ENCODE measurements at regions not wholly inside any gene's neighbourhood (a gene's known extent, or its start where the extent isn't known, plus 50 kb on each side); places are given as distances from the start of the nearest gene placed in this dataset.
"Not testable (repeated sequence)": the region's sequence is repeated elsewhere in the genome, so short reads cannot be mapped to it uniquely, and the experiment has no call there.

DNA sequence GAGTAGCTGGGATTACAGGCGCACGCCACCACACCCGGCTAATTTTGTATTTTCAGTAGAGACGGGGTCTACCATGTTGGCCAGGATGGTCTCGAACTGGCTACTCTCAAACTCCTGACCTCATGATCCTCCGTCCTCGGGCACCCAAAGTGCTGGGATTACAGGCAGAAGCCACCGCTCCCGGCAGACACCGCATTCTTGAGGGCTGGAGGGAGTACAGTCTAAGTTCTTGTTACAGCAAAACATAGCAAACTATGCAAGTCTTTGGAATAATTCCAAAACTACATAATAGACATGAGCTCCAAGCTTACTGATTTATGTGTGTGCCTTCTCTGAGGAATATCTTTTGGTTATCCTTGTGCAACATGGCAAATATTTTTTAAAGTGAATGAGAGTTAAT lies 299.1 kb upstream of the ZNF658 start:
- not testable (repeated sequence) for H3K27me3 ChIP-seq (ENCODE audit: insufficient read depth, poor library complexity, severe bottlenecking); H3K27ac ChIP-seq (replicated peaks); DNase-seq (ENCODE audit: low read depth in 1 of 2, low spot score in 1 of 2); H3K4me3 ChIP-seq (replicated peaks; ENCODE audit: insufficient read depth, low read length)

DNA sequence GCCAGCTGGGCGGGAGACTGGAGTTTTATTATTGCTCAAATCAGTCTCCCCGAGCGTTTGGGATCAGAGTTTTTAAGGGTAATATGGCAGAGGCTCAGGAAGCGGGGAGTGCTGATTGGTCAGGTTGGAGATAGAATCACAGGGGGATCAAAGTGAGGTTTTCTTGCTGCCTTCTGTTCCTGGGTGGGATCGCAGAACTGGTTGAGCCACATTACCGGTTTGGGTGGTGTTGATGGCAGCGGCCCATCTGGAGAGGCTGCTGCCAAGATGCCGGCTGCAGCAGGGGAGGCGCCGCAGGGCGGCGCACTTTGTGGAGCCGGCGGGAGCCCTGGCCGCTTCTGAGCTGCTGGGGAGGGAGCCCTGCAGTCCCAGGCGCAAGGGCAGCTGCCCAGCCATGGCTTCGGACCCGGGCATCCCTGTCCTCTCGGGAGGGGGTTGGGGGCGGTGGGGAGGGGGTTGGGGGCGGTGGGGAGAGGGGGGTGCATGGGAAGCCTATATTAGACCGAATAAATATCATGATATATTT lies 268.9 kb upstream of the ZNF658 start:
- H3K27ac ChIP-seq (replicated peaks); DNase-seq (ENCODE audit: low read depth in 1 of 2, low spot score in 1 of 2); H3K4me3 ChIP-seq (replicated peaks; ENCODE audit: insufficient read depth, low read length); H3K27me3 ChIP-seq (ENCODE audit: insufficient read depth, poor library complexity, severe bottlenecking): not testable (repeated sequence)

DNA sequence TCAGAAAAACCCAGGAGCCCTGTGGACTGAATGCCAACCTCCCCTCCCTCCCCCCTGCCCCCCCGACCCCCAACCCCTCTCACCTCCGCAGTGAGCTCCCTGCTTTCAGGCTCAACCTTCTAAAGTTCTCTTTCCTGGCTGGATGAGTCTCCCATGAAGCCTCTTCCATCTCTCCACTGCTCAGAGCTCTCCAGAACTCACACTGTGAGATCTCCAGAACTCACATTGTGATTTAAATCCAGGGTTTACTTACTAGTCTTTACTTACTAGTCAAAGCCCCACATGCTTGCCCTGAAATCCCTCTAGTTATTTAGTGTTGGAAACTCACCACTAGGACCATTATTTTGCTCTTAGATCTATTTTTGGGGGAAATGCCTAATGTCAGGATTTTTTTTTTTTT lies 252.8 kb upstream of the ZNF658 start:
- H3K27me3 ChIP-seq (ENCODE audit: insufficient read depth, poor library complexity, severe bottlenecking); DNase-seq (ENCODE audit: low read depth in 1 of 2, low spot score in 1 of 2); H3K27ac ChIP-seq (replicated peaks); H3K4me3 ChIP-seq (replicated peaks; ENCODE audit: insufficient read depth, low read length): not testable (repeated sequence)

DNA sequence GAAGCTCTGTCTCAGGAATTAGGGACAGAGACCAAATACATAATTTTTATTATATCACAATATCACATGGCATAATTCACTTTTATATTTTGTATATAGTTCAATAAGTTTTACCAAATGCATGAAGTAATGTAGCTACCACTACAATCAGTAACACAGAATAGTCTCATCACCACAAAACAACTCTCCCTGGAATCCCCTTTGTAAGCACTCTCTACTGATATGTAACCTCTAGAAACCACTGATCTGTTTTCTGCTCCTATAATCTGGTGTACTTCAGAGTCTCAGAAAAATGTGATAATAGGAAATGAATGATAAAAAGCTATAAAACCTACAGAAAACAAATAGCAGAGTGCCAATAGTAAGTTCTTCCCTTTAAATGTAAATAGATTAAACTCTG lies 210.3 kb upstream of the ZNF658 start:
- H3K27me3 ChIP-seq (ENCODE audit: insufficient read depth, poor library complexity, severe bottlenecking); H3K27ac ChIP-seq (replicated peaks); DNase-seq (ENCODE audit: low read depth in 1 of 2, low spot score in 1 of 2); H3K4me3 ChIP-seq (replicated peaks; ENCODE audit: insufficient read depth, low read length): not testable (repeated sequence)

DNA sequence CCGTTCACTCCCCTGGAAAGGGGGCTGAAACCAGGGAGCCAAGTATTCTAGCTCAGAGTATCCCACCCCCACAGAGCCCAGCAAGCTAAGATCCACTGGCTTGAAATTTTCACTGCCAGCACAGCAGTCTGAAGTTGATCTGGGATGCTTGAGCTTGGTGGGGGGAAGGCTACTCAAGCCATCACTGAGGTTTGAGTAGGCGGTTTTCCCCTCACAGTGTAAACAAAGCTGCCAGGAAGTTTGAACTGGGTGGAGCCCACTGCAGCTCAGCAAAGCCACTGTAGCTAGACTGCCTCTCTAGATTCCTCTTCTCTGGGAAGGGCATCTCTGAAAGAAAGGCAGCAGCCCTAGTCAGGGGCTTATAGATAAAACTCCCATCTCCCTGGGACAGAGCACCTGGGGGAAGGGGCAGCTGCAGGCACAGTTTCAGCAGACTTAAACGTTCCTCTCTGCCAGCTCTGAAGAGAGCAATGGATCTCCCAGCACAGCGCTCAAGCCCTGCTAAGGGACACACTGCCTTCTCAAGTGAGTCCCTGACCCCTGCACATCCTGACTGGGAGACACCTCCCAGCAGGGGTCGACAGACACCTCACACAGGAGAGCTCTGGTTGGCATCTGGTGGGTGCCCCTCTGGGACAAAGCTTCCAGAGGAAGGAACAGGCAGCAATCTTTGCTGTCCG lies 204.8 kb upstream of the ZNF658 start:
- DNase-seq (ENCODE audit: low read depth in 1 of 2, low spot score in 1 of 2); H3K4me3 ChIP-seq (replicated peaks; ENCODE audit: insufficient read depth, low read length); H3K27ac ChIP-seq (replicated peaks); H3K27me3 ChIP-seq (ENCODE audit: insufficient read depth, poor library complexity, severe bottlenecking): not testable (repeated sequence)

DNA sequence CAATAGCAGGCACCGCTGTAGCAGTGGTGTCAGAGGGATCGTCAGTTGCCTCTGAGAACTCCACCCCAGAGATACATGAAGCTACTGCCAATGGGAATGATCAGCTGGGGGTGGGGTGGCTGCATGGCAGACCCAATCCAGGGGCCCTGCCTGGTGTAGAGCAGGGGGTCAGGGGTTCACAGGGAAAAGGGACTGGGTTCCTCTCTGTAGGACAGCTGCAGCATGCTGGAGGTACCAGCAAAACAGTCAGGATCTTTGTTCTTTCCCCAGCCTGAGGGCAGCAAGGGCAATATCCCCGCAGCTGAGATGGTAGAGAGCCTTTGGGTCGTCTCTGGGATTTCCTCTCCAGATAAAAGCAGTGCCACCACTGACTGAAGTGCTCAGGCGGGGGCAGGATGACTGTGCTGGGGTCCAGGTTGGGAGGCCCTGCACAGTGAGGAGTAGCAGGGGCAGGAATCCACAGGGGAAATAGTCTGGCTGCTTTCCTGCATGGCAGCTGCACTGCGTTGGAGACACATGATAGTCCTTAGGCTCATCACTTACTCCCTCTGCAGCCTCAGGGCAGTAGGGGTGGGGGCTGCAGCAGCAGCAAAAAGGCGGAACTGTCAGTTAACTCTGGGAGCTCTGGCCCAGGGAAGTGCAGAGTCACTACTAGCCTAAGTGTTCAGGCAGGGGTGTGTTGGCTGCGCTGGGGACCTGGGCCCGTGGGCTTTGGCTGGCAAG lies 203.0 kb upstream of the ZNF658 start:
- H3K27me3 ChIP-seq (ENCODE audit: insufficient read depth, poor library complexity, severe bottlenecking); DNase-seq (ENCODE audit: low read depth in 1 of 2, low spot score in 1 of 2); H3K4me3 ChIP-seq (replicated peaks; ENCODE audit: insufficient read depth, low read length); H3K27ac ChIP-seq (replicated peaks): not testable (repeated sequence)

DNA sequence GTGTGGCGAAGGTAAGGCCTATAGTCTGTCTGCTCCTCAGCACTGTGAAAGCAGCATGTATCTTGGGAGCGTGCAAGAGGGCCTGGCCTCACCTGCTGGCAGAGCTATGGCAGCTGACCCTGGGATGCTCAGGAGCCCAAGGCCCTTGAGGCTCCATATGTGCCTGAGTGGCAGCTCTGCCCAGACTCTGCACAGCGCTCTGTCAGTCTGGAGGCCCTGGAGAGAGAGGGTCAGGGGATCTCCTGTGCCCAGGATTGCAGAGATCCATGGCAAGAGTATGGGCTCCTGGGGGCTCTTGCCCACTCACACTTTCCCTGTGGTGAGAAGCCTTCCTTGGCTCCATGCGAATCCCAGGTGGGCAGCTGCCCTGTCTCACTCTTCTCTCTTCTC lies 202.5 kb upstream of the ZNF658 start:
- not testable (repeated sequence) for H3K27me3 ChIP-seq (ENCODE audit: insufficient read depth, poor library complexity, severe bottlenecking); H3K27ac ChIP-seq (replicated peaks); H3K4me3 ChIP-seq (replicated peaks; ENCODE audit: insufficient read depth, low read length); DNase-seq (ENCODE audit: low read depth in 1 of 2, low spot score in 1 of 2)

DNA sequence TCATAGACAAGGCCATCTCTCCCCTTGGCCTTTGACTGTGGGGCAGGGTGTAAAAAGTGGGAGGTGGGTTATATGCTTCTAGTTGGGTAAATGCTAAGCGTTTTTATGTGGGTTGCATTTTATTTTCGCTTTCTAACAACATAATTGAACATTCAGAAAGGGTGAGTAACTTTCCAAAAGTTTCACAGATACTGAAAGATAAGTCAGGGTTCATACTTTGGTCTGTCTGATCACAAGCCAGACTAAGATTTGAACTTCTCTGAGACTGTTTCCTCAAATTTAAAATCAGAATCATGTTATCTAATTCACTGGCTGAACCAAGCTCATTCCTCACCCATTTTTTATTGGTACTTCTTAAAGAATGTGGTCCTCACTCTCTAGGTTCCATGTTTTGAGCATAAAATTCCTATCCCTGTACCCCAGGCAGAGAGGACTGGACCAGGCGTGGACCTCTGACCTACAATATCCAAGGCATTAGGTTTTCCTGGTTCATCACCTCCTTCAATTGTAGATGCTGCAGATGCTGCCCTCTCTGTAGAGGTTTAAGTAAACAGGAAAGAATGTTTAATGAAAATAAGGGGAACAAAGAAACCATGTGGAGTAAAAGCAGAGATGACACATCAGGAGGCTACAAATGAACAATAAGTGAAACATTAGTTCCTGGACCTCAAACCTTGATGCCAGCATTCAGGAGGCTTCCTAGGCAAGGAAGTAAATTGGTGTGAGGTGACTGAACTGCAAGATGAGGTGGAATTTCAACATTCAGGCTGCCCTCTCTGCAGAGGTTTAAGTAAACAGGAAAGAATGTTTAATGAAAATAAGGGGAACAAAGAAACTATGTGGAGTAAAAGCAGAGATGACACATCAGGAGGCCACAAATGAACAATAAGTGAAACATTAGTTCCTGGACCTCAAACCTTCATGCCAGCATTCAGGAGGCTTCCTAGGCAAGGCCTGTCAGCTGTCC lies 198.8 kb upstream of the ZNF658 start:
- DNase-seq (ENCODE audit: low read depth in 1 of 2, low spot score in 1 of 2): not testable (repeated sequence)

DNA sequence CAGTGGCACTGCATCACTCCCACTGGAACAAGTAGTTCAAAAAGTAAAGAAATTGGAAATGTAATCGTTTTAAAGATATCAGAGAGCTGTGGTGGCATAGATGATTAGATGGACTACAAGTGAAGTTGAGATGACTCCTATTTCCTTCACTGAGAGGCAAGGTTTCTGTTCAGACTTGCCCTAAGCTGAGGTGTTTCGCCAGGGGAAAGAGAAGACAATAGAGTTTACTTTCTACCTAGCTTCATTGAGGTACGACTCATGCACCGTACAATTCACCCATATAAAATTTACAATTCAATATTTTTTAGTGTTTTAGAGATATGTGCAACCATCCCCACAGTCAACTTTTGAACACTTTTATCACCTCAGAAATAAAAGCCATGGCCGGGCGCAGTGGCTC lies 189.0 kb upstream of the ZNF658 start:
- DNase-seq (ENCODE audit: low read depth in 1 of 2, low spot score in 1 of 2); H3K4me3 ChIP-seq (replicated peaks; ENCODE audit: insufficient read depth, low read length); H3K27me3 ChIP-seq (ENCODE audit: insufficient read depth, poor library complexity, severe bottlenecking); H3K27ac ChIP-seq (replicated peaks): not testable (repeated sequence)

More for the DNA sequence above, 198.8 kb upstream of the ZNF658 start:
- not testable (repeated sequence) for H3K27ac ChIP-seq (replicated peaks); H3K27me3 ChIP-seq (ENCODE audit: insufficient read depth, poor library complexity, severe bottlenecking); H3K4me3 ChIP-seq (replicated peaks; ENCODE audit: insufficient read depth, low read length)

DNA sequence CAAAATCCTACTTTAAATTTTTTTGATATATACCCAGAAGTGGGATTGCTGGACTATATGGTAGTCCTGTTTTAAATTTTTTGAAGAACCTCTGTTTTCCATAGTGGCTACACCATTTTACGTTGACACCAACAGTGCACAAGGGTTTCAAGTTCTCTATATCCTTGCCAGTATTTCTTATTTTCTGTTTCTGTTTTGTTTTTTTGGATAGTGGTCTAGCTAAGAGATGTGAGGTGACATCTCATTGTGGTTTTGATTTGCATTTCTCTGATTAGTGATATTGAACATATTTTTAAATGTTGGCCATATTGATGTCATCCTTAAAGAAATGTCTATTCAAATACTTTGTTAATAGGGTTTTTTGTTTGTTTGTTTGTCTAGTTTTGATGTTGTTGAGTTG lies 187.7 kb upstream of the ZNF658 start:
- DNase-seq (ENCODE audit: low read depth in 1 of 2, low spot score in 1 of 2); H3K27me3 ChIP-seq (ENCODE audit: insufficient read depth, poor library complexity, severe bottlenecking): not testable (repeated sequence)

DNA sequence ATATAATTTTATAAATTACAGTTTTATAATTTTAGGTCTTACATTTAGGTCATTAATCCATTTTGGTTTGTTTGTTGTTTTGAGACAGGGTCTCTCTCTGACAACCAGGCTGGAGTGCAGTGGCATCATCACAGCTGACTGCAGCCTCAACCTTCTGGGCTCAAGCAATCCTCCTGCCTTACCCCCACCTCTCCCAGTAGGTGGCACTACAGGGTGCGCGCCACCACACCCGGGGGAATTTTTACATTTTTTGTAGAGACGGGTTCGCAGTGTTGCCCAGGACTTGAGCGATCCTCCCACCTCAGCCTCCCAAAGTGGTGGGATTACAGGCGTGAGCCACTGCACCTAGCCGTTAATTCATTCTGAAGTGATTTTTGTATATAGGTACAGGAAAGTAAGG lies 187.0 kb upstream of the ZNF658 start:
- H3K27ac ChIP-seq (replicated peaks); H3K4me3 ChIP-seq (replicated peaks; ENCODE audit: insufficient read depth, low read length); H3K27me3 ChIP-seq (ENCODE audit: insufficient read depth, poor library complexity, severe bottlenecking); DNase-seq (ENCODE audit: low read depth in 1 of 2, low spot score in 1 of 2): not testable (repeated sequence)

More for the DNA sequence above, 187.7 kb upstream of the ZNF658 start:
- H3K4me3 ChIP-seq (replicated peaks; ENCODE audit: insufficient read depth, low read length); H3K27ac ChIP-seq (replicated peaks): not testable (repeated sequence)

DNA sequence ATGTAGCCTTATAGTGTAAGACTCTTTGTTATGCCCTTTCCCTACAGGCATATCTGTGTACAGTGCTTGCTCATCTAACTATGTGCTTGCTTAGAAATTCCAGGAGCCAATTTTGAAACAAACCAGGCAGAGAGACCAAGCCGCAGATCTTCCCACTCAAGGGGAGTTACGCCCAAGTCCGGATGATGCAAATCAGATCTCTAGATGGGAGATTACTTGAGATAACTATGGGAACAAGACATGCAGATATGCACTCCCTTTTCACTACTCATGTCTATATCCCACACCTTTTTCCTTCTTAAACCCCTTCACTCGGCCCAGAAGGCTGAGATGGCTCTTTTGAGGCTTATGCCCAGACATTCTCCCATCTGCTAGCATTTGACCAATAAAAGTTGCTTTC lies 179.7 kb upstream of the ZNF658 start:
- not testable (repeated sequence) for DNase-seq (ENCODE audit: low read depth in 1 of 2, low spot score in 1 of 2); H3K27ac ChIP-seq (replicated peaks); H3K27me3 ChIP-seq (ENCODE audit: insufficient read depth, poor library complexity, severe bottlenecking); H3K4me3 ChIP-seq (replicated peaks; ENCODE audit: insufficient read depth, low read length)

DNA sequence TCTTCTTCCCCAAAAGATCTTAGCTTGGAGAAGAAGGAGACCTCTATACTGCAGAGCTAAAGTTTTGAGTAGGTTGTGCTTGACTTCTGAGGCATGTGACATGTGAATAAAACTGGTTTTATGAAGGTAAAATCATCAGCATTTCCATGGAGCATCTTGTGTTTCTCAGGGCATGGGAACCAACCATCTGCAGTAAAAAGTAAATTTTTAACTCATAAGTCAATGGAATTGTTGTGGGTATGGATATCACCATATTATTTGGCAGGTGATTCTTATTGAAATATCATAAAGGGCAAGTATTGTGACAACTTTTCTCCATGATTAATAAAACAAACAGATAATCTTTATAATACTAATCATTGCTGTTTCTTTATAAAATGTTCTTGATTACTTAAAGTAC lies 173.0 kb upstream of the ZNF658 start:
- H3K4me3 ChIP-seq (replicated peaks; ENCODE audit: insufficient read depth, low read length); H3K27ac ChIP-seq (replicated peaks); DNase-seq (ENCODE audit: low read depth in 1 of 2, low spot score in 1 of 2); H3K27me3 ChIP-seq (ENCODE audit: insufficient read depth, poor library complexity, severe bottlenecking): not testable (repeated sequence)

DNA sequence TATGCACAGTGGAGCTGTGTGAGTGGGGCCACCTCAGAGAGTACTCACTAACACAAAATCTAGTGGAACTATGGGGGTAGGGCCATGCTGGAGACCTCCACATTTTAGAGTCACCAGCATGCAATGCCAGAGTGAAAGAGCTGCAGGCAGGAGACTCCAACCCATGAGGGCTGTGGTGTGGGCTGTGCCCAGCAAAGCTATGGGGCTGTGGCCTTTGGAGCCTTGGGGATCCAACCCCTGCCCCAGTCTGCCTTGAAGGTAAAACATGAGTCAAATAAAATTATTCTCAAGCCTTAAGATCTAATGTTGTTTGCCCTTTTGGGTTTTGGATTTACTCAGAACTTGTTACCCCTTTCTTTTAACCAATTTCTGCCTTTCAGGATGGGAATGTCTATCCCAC lies 163.8 kb upstream of the ZNF658 start:
- H3K4me3 ChIP-seq (replicated peaks; ENCODE audit: insufficient read depth, low read length); DNase-seq (ENCODE audit: low read depth in 1 of 2, low spot score in 1 of 2); H3K27ac ChIP-seq (replicated peaks); H3K27me3 ChIP-seq (ENCODE audit: insufficient read depth, poor library complexity, severe bottlenecking): not testable (repeated sequence)

Measured in HL-60 (cell line).